ENCODE measurements at regions not wholly inside any gene's neighbourhood (a gene's known extent, or its start where the extent isn't known, plus 50 kb on each side); places are given as distances from the start of the nearest gene placed in this dataset.

- TF ChIP-seq, protein P1, sequence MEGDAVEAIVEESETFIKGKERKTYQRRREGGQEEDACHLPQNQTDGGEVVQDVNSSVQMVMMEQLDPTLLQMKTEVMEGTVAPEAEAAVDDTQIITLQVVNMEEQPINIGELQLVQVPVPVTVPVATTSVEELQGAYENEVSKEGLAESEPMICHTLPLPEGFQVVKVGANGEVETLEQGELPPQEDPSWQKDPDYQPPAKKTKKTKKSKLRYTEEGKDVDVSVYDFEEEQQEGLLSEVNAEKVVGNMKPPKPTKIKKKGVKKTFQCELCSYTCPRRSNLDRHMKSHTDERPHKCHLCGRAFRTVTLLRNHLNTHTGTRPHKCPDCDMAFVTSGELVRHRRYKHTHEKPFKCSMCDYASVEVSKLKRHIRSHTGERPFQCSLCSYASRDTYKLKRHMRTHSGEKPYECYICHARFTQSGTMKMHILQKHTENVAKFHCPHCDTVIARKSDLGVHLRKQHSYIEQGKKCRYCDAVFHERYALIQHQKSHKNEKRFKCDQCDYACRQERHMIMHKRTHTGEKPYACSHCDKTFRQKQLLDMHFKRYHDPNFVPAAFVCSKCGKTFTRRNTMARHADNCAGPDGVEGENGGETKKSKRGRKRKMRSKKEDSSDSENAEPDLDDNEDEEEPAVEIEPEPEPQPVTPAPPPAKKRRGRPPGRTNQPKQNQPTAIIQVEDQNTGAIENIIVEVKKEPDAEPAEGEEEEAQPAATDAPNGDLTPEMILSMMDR (IDR thresholded peaks at IDR 0.05; ENCODE audit: low read depth, low read length): no peak
- H3K4me3 ChIP-seq (replicated peaks in 1 of 2; ENCODE audit: low read depth in 2 of 2, low read length in 2 of 2): no peak overlapping the region
- no peak for DNase-seq (ENCODE audit: low read depth in 2 of 2)
These were observed 521.2 kb downstream of the ANKRD50 start for GRCh38 chr4:124191329-124191728.

DNA sequence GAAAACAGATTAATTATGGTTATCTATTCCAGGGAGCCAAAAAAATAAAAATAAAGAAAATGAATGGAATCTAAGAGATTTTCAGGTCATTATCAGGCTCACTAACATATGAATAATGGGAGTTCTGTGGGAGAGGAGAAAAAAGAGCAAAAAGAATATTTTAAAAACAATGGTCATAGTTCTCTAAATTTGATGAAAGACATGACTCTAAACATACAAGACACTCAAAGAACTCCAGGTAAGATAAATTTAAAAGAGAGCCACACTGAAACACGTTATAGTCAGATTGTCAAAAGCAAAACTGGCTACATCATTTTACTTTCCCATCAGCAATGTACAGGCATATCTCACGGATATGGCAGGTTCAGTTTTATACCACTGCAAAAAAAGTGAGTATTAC, 520.0 kb downstream of the ANKRD50 start:
- DNase-seq (ENCODE audit: low read depth in 2 of 2): no peak
- H3K4me3 ChIP-seq (replicated peaks in 1 of 2; ENCODE audit: low read depth in 2 of 2, low read length in 2 of 2): no peak overlapping the region
- TF ChIP-seq, protein P1 (IDR thresholded peaks at IDR 0.05; ENCODE audit: low read depth, low read length): no peak

DNA sequence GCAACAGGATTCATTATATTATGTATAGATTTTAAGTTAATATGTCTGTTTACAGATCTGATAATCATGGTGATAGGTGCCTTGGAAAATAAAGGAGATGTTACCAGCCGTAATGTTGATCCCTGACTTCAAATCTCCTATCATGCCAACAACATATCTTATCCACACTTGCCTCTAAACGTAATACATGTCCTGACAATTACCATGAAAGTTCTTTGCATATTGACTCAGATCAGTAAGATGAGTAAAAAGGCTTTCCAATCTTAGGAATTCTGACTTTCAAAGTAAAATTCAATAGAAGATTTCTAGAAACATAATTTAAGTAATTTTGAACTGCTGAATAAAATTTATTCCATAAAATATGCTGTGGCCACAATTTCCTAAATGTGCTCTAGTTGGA, 513.3 kb downstream of the ANKRD50 start:
- H3K4me3 ChIP-seq (replicated peaks in 1 of 2; ENCODE audit: low read depth in 2 of 2, low read length in 2 of 2): no peak overlapping the region
- TF ChIP-seq, protein P1 (IDR thresholded peaks at IDR 0.05; ENCODE audit: low read depth, low read length): no peak
- DNase-seq (ENCODE audit: low read depth in 2 of 2): no peak

DNA sequence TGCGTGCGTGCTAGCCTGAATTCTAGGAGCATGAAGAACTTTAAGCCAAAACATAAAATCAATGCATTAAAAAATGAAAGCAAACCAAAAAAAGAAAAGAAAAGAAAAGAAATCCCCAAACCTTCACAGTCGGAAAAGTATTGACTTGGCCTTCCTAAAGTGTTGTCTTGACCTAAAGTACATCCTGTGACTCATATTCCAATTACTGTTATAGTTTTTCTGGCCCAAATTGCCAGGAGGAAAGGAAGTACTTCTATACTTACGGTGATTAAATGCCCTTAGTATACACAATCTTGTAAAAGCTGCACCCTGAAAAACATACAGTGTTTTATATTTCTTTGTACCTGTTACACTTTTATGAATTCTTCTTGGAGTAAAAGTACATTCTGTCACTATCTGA, 512.8 kb downstream of the ANKRD50 start:
- DNase-seq (ENCODE audit: low read depth in 2 of 2): peak; percentile 66 to 71
- H3K4me3 ChIP-seq (replicated peaks in 1 of 2; ENCODE audit: low read depth in 2 of 2, low read length in 2 of 2): no peak overlapping the region
- TF ChIP-seq, protein P1 (IDR thresholded peaks at IDR 0.05; ENCODE audit: low read depth, low read length): no peak

DNA sequence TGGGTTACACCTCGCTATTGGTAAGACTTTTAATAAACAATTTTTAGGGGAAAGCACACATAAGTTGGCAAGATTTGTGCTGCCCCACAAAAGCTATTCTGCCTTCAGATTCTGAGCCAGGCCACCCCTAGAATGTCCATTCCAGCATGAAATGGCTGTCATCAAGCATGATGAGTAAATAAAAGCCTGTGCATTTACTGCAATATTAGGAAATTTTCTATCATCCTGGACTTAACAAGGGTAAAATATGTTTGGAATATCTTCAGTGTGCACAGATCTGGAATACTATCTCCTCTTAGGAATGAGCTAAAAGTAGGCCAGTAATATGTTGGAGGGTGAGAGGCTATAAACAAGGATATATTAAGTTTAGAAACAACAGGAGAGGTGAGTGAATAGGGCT, 510.9 kb downstream of the ANKRD50 start:
- TF ChIP-seq, protein P1 (IDR thresholded peaks at IDR 0.05; ENCODE audit: low read depth, low read length): no peak
- H3K4me3 ChIP-seq (replicated peaks in 1 of 2; ENCODE audit: low read depth in 2 of 2, low read length in 2 of 2): no peak overlapping the region
- peak in 1 of 2 donors; percentile 8 for DNase-seq (ENCODE audit: low read depth in 2 of 2)

- peak; percentile 59 to 76 for DNase-seq (ENCODE audit: low read depth in 2 of 2)
- H3K4me3 ChIP-seq (replicated peaks in 1 of 2; ENCODE audit: low read depth in 2 of 2, low read length in 2 of 2): no peak overlapping the region
- TF ChIP-seq, protein P1 (IDR thresholded peaks at IDR 0.05; ENCODE audit: low read depth, low read length): peak; percentile 36
These were observed 510.4 kb downstream of the ANKRD50 start for GRCh38 chr4:124202099-124202498.

DNA sequence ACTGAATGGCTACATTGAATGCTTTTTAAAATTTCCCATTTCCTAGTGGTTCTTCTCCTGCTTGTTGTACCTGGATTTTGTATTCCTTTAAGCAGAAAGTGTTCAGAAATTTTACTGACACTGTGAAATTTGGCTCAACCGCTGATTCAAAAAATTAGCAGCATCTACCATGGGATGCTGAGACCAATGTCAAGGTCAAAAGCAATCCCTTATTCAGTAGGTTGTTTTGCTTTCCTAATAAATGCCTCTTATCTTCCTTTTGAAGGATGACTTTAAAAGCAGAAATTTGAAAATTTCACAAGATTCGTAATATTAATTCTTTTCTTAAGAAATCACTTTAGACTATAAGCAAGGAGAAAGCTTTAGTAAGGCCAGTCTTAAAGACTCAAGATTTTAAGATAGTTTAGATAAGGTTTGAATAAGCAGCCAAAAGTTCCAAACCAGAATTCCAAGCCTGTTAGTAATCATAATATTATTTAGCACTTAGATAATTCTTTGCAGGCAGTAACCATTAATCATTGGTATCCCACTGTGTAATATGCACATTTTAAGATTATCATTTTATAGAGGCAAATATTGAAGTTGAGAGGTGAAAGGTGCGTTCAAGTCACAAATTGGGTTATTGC, 508.8 kb downstream of the ANKRD50 start:
- peak; percentile 68 to 70 for DNase-seq (ENCODE audit: low read depth in 2 of 2)
- TF ChIP-seq, protein P1 (IDR thresholded peaks at IDR 0.05; ENCODE audit: low read depth, low read length): no peak
- no peak overlapping the region for H3K4me3 ChIP-seq (replicated peaks in 1 of 2; ENCODE audit: low read depth in 2 of 2, low read length in 2 of 2)
